ENCODE measurements at regions not wholly inside any gene's neighbourhood (a gene's known extent, or its start where the extent isn't known, plus 50 kb on each side); places are given as distances from the start of the nearest gene placed in this dataset.
A peak's percentile ranks its signal among the peaks of the same experiment; 100 is the strongest.

DNA sequence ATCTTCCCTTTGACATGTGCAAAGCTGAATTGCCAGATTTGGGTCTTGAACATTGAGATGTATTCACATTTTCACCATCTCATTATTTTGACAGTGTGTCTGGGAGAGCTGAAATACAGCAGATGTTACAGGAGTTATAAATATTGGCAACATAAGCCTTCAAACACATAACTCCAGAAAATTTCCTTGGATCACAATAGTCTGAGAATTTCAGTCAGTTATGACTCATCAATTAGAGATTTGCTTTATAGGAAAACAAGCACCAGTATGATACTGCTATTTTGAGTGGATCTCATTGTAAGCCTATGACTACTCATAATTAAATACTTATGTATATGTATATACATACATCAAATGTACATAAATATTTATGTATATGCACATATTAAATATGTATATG lies 1171.8 kb downstream of the AMY1C start:
- H3K4me1 Mint-ChIP-seq: no peaks in the 10 kb centered on the region
- H3K9me3 Mint-ChIP-seq: peaks cover 18 to 23% (median 20%) of the 10 kb centered on the region in 3 donors
- DNase-seq (no peak), ATAC-seq (replicated peaks in 1 of 4) (no peak)
- Histone ChIP-seq H3K4me1 (ENCODE audit: control insufficient read depth in 1 of 2, extremely low read depth in 1 of 2, insufficient read depth in 2 of 2, low read length in 2 of 2) (no peaks in the 10 kb centered on the region), H3K9me3 (no peaks in the 10 kb centered on the region), H3K4me3 (ENCODE audit: control insufficient read depth in 1 of 2, extremely low read depth in 1 of 2, low read length in 1 of 2) (no peak overlapping the region), H3K27ac (ENCODE audit: low read length) (no peak overlapping the region), H3K27me3 (replicated peaks in 1 of 2; ENCODE audit: control insufficient read depth in 2 of 2, extremely low read depth in 1 of 2, insufficient read depth in 2 of 2, low read length in 1 of 2) (no peaks in the 10 kb centered on the region), H3K36me3 (ENCODE audit: control insufficient read depth in 2 of 2, extremely low read depth in 1 of 2, insufficient read depth in 1 of 2, low read length in 1 of 2) (no peaks in the 10 kb centered on the region)
- no peaks in the 10 kb centered on the region for H3K27me3 Mint-ChIP-seq
- ChIA-PET POLR2A (no interaction called here), CTCF (no interaction called here)
- H3K27ac Mint-ChIP-seq: no peak overlapping the region
- H3K36me3 Mint-ChIP-seq: no peaks in the 10 kb centered on the region
- H3K4me3 Mint-ChIP-seq: no peak overlapping the region

DNA sequence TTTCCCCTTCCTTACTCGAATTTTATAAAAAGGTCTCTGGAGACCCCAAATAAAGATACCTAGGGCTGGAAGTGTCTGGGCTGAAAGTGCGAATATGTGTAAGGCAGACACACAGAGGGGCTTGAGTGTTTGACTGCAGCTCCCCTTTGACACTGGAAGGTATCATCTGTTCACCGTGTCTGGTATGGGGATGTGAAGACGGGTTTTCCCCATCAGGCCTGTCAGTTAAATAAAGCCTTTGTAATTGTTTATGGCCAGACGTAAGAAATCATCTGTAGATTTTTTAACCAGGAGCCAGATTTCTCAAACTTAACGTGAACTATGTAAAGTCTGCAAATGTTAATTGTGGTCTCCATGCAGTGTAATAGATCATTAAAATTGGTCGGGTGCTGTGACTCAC lies 1173.4 kb downstream of the AMY1C start:
- no peak for DNase-seq

DNA sequence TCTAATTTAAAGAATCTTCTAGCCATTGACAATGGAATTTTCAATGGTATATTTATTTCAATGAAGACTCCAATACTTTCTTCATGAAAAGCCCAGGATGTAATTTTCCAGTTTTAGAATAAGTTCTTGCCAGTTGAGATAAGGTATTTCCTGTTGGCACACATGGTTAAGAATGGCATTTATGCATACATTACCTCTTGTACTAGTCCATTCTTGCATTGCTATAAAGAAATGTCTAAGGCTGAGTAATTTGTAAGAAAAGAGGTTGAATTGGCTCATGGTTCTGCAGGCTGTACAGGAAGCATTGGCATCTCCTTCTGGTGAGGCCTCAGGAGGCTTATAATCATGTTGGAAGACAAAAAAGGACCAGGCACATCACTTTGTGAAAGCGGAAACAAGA lies 1179.6 kb downstream of the AMY1C start:
- POLR2A ChIA-PET: no interaction called here
- Histone ChIP-seq H3K9me3 (peaks cover 3% of the 10 kb centered on the region), H3K36me3 (ENCODE audit: control insufficient read depth in 2 of 2, extremely low read depth in 1 of 2, insufficient read depth in 1 of 2, low read length in 1 of 2) (no peaks in the 10 kb centered on the region), H3K27me3 (replicated peaks in 1 of 2; ENCODE audit: control insufficient read depth in 2 of 2, extremely low read depth in 1 of 2, insufficient read depth in 2 of 2, low read length in 1 of 2) (no peaks in the 10 kb centered on the region), H3K4me1 (ENCODE audit: control insufficient read depth in 1 of 2, extremely low read depth in 1 of 2, insufficient read depth in 2 of 2, low read length in 2 of 2) (no peaks in the 10 kb centered on the region), H3K27ac (ENCODE audit: low read length) (no peak overlapping the region), H3K4me3 (ENCODE audit: control insufficient read depth in 1 of 2, extremely low read depth in 1 of 2, low read length in 1 of 2) (no peak overlapping the region)
- no CpG with 5 or more reads among the region's 1 CpG for WGBS (ENCODE audit: insufficient coverage)
- no peaks in the 10 kb centered on the region for H3K36me3 Mint-ChIP-seq
- H3K27ac Mint-ChIP-seq: no peak overlapping the region
- no peaks in the 10 kb centered on the region for H3K27me3 Mint-ChIP-seq
- no peaks in the 10 kb centered on the region for H3K4me1 Mint-ChIP-seq
- H3K4me3 Mint-ChIP-seq: no peak overlapping the region
- ATAC-seq (replicated peaks in 1 of 4): no peak
- H3K9me3 Mint-ChIP-seq: peaks cover 13 to 27% (median 20%) of the 10 kb centered on the region in 3 donors
- DNase-seq: no peak
- CTCF ChIA-PET: no interaction called here

More for the DNA sequence above, 1173.4 kb downstream of the AMY1C start:
- WGBS (ENCODE audit: insufficient coverage): 86% methylated on average over 4 of the region's 7 CpGs
- no peaks in the 10 kb centered on the region for H3K36me3 ChIP-seq (ENCODE audit: control insufficient read depth in 2 of 2, extremely low read depth in 1 of 2, insufficient read depth in 1 of 2, low read length in 1 of 2)
- ChIA-PET CTCF (no interaction called here), POLR2A (no interaction called here)
- ATAC-seq (replicated peaks in 1 of 4): no peak
- no peaks in the 10 kb centered on the region for H3K27me3 ChIP-seq (replicated peaks in 1 of 2; ENCODE audit: control insufficient read depth in 2 of 2, extremely low read depth in 1 of 2, insufficient read depth in 2 of 2, low read length in 1 of 2)
- no peak overlapping the region for H3K4me3 ChIP-seq (ENCODE audit: control insufficient read depth in 1 of 2, extremely low read depth in 1 of 2, low read length in 1 of 2)
- H3K27ac Mint-ChIP-seq: no peak overlapping the region
- H3K4me1 ChIP-seq (ENCODE audit: control insufficient read depth in 1 of 2, extremely low read depth in 1 of 2, insufficient read depth in 2 of 2, low read length in 2 of 2): no peaks in the 10 kb centered on the region
- H3K27ac ChIP-seq (ENCODE audit: low read length): no peak overlapping the region
- peaks cover 15 to 24% (median 20%) of the 10 kb centered on the region in 3 donors for H3K9me3 Mint-ChIP-seq
- H3K27me3 Mint-ChIP-seq: no peaks in the 10 kb centered on the region
- H3K36me3 Mint-ChIP-seq: no peaks in the 10 kb centered on the region
- H3K4me3 Mint-ChIP-seq: no peak overlapping the region
- no peaks in the 10 kb centered on the region for H3K9me3 ChIP-seq
- no peaks in the 10 kb centered on the region for H3K4me1 Mint-ChIP-seq

DNA sequence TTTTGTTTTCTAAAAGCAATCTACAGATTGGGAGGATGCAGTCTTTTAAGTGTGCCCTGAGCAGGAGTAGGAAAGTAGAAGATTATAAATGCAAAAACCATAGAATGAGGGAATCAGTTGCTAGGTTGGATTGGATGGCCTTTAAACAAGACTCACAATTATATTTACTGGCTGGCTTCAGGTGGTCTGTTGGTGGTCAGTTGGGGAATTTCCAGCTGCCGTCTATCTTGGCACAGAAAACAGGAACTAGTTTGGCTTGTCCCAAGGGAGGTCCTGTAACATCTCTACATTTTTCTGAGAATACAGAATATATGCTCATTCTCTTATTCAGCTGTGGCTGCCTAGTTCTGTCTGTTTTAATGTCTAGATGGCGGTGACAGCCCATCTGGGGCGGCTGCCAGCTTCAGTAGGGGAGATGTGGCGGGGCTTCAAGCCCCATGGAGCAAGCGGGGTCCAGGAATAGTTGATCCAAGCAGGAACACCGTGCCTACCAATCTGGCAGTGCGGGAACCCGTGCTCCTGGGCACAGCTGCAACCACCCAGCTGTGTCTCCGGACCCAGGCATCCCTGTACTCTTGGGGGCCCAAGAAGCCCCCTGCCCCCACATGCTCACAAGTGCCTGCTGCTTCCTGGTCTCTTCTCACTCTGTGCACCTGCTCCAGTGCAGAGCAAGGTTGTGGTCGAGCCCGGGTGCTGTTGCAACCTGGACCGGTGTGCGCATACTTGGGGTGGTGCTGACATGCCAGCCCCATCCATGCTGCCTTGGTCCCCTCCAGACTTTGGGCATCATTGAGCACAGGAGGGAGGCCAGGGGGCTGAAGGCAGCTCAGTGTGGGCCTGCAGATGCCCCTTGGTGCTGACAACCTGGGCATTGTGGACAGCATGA lies 1182.6 kb downstream of the AMY1C start:
- Histone ChIP-seq H3K27ac (ENCODE audit: low read length) (no peak overlapping the region), H3K9me3 (peaks cover 3% of the 10 kb centered on the region), H3K4me1 (ENCODE audit: control insufficient read depth in 1 of 2, extremely low read depth in 1 of 2, insufficient read depth in 2 of 2, low read length in 2 of 2) (no peaks in the 10 kb centered on the region), H3K4me3 (ENCODE audit: control insufficient read depth in 1 of 2, extremely low read depth in 1 of 2, low read length in 1 of 2) (no peak overlapping the region), H3K36me3 (ENCODE audit: control insufficient read depth in 2 of 2, extremely low read depth in 1 of 2, insufficient read depth in 1 of 2, low read length in 1 of 2) (no peaks in the 10 kb centered on the region), H3K27me3 (replicated peaks in 1 of 2; ENCODE audit: control insufficient read depth in 2 of 2, extremely low read depth in 1 of 2, insufficient read depth in 2 of 2, low read length in 1 of 2) (no peaks in the 10 kb centered on the region)
- Mint-ChIP-seq H3K4me1 (no peaks in the 10 kb centered on the region), H3K27ac (no peak overlapping the region), H3K27me3 (no peaks in the 10 kb centered on the region), H3K9me3 (peaks cover 9 to 22% (median 22%) of the 10 kb centered on the region in 3 donors), H3K36me3 (no peaks in the 10 kb centered on the region), H3K4me3 (no peak overlapping the region)
- ChIA-PET CTCF (no interaction called here), POLR2A (no interaction called here)
- WGBS (ENCODE audit: insufficient coverage): 77% methylated on average over 12 of the region's 13 CpGs
- no peak for DNase-seq
- peak in 1 of 4 experiments; percentile 6 for ATAC-seq (replicated peaks in 1 of 4)

DNA sequence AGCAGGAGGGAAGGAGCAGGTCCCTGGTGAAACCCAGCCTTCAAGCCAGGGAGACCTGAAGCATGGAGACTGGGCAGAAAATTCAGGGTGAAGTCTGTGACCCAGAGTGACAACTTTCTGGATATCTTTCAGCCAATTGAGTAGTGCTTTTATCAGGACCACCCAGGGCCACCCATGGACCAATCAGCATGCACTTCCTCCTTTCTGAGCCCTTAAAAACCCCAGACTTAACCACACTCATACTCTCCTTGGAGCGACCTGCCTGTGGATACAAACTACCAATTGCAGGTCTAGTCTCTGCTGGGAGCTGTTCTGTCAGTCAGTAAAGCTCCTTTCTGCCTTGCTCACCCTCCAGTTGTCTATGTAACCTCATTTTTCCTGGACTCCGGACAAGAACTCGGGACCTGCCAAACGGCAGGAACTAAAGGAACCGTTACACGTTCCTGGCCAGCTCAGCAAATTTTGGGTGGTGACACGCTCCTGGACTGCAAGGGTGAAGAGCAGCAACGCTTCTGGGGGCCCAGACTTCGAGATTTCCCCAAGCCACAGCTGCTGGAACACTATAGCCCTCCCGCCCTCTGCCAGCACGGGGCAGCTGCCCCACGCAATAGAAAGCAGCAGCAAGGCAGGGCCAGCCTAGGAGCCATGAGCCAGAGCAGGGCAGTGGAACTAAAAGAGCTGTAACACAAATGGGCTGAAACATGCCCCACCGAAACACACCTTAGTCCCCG lies 1183.4 kb downstream of the AMY1C start:
- no peak for ATAC-seq (replicated peaks in 1 of 4)
- Mint-ChIP-seq H3K4me1 (no peaks in the 10 kb centered on the region), H3K9me3 (peaks cover 9 to 20% (median 16%) of the 10 kb centered on the region in 3 donors), H3K36me3 (no peaks in the 10 kb centered on the region), H3K4me3 (no peak overlapping the region), H3K27ac (no peak overlapping the region), H3K27me3 (no peaks in the 10 kb centered on the region)
- WGBS (ENCODE audit: insufficient coverage): 74% methylated on average over 14 of the region's 14 CpGs
- no peak for DNase-seq
- CTCF ChIA-PET: no interaction called here
- H3K9me3 ChIP-seq: peaks cover 3% of the 10 kb centered on the region
- no peaks in the 10 kb centered on the region for H3K36me3 ChIP-seq (ENCODE audit: control insufficient read depth in 2 of 2, extremely low read depth in 1 of 2, insufficient read depth in 1 of 2, low read length in 1 of 2)
- H3K27me3 ChIP-seq (replicated peaks in 1 of 2; ENCODE audit: control insufficient read depth in 2 of 2, extremely low read depth in 1 of 2, insufficient read depth in 2 of 2, low read length in 1 of 2): no peaks in the 10 kb centered on the region
- H3K4me3 ChIP-seq (ENCODE audit: control insufficient read depth in 1 of 2, extremely low read depth in 1 of 2, low read length in 1 of 2): no peak overlapping the region
- H3K4me1 ChIP-seq (ENCODE audit: control insufficient read depth in 1 of 2, extremely low read depth in 1 of 2, insufficient read depth in 2 of 2, low read length in 2 of 2): no peaks in the 10 kb centered on the region
- H3K27ac ChIP-seq (ENCODE audit: low read length): no peak overlapping the region
- POLR2A ChIA-PET: no interaction called here

DNA sequence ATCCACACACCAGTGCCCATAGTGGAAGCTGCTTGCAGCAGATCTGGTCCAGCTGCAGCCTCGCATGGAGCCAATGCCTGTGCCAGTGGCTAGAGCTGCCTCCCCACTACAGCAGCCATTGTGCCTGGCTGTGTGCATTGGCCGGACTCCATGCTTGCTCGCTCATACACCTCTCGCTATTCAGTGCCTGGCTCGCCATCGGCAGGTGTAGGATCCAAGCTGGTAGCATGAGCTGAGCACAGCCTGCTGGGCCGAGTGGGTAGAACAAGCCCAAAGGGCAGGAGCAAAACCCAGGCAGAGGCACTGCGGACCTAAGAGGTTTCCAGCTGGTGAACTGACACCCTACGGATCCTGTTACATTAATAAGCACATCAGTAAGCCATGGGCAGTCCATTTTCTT lies 1184.1 kb downstream of the AMY1C start:
- Histone ChIP-seq H3K27ac (ENCODE audit: low read length) (no peak overlapping the region), H3K4me3 (ENCODE audit: control insufficient read depth in 1 of 2, extremely low read depth in 1 of 2, low read length in 1 of 2) (no peak overlapping the region), H3K36me3 (ENCODE audit: control insufficient read depth in 2 of 2, extremely low read depth in 1 of 2, insufficient read depth in 1 of 2, low read length in 1 of 2) (no peaks in the 10 kb centered on the region), H3K27me3 (replicated peaks in 1 of 2; ENCODE audit: control insufficient read depth in 2 of 2, extremely low read depth in 1 of 2, insufficient read depth in 2 of 2, low read length in 1 of 2) (no peaks in the 10 kb centered on the region), H3K4me1 (ENCODE audit: control insufficient read depth in 1 of 2, extremely low read depth in 1 of 2, insufficient read depth in 2 of 2, low read length in 2 of 2) (no peaks in the 10 kb centered on the region), H3K9me3 (peaks cover 2% of the 10 kb centered on the region)
- ATAC-seq (replicated peaks in 1 of 4) (peak in 1 of 4 experiments; percentile 19), DNase-seq (no peak)
- no peaks in the 10 kb centered on the region for H3K4me1 Mint-ChIP-seq
- ChIA-PET POLR2A (no interaction called here), CTCF (no interaction called here)
- no peaks in the 10 kb centered on the region for H3K36me3 Mint-ChIP-seq
- no peak overlapping the region for H3K27ac Mint-ChIP-seq
- peaks cover 9 to 21% (median 16%) of the 10 kb centered on the region in 3 donors for H3K9me3 Mint-ChIP-seq
- H3K4me3 Mint-ChIP-seq: no peak overlapping the region
- H3K27me3 Mint-ChIP-seq: no peaks in the 10 kb centered on the region
- WGBS (ENCODE audit: insufficient coverage): 95% methylated on average over 4 of the region's 9 CpGs
